RWPE1 (cell line): ENCODE measurements at regions not wholly inside any gene's neighbourhood (a gene's known extent, or its start where the extent isn't known, plus 50 kb on each side); places are given as distances from the start of the nearest gene placed in this dataset.

Source experiments
- CTCF ChIA-PET: fragments of 350-600 bp; sonication (Branson Sonifier 250); formaldehyde crosslinking; extraction: SDS; loops from one replicate; lab custom pipeline; 2021; lab: Yijun Ruan, JAX
- POLR2A ChIA-PET: fragments of 400-600 bp; formaldehyde crosslinking; extraction: SDS; loops from one replicate; lab custom pipeline; 2020; ENCODE audit warnings: antibody characterized with exemption; ENCODE audit not compliant: low non-redundant PET; lab: Yijun Ruan, JAX
- DNase-seq: peaks from one replicate; pipeline ENCODE4 v3.0.0; 2012; ENCODE audit warnings: low spot score
- H3K27ac ChIP-seq: fragments of 450-650 bp; 2 replicates; pipeline ENCODE4 v1.5.1; 2017
- CTCF ChIP-seq: fragments of 450-650 bp; conservative IDR thresholded peaks from 2 replicates; pipeline ENCODE4 v1.5.1; 2017; ENCODE audit warnings: low read depth, mild to moderate bottlenecking

- no peak overlapping the region for H3K27ac ChIP-seq
- TF ChIP-seq CTCF = no peak
- ChIA-PET CTCF (no interaction called here), POLR2A (no interaction called here)
- no peak for DNase-seq
These were observed 169.1 kb downstream of the GUCY2F start for GRCh38 chrX:109312757-109313156.

- no peak overlapping the region for H3K27ac ChIP-seq
- CTCF ChIA-PET = no interaction called here
- TF ChIP-seq CTCF = no peak
- POLR2A ChIA-PET = no interaction called here
- no peak for DNase-seq
These were observed 171.9 kb downstream of the GUCY2F start for GRCh38 chrX:109310031-109310430.

GRCh38 chrX:109301177-109301576 lies 180.7 kb downstream of the GUCY2F start:
- TF ChIP-seq CTCF = no peak
- POLR2A ChIA-PET = no interaction called here
- CTCF ChIA-PET = interaction anchor here (0.6 kb wide), 1 partner anchor 30 kb away, joined by 3 read pairs; no protein-coding TSS in a partner anchor
- DNase-seq = no peak
- H3K27ac ChIP-seq = no peak overlapping the region

GRCh38 chrX:109300415-109300814 lies 181.5 kb downstream of the GUCY2F start:
- ChIA-PET POLR2A (no interaction called here), CTCF (interaction anchor here (0.8 kb wide), 1 partner anchor 52 kb away, joined by 3 read pairs; no protein-coding TSS in a partner anchor)
- H3K27ac ChIP-seq = no peak overlapping the region
- DNase-seq = no peak
- TF ChIP-seq CTCF = no peak

- ChIA-PET CTCF (no interaction called here), POLR2A (no interaction called here)
- no peak overlapping the region for H3K27ac ChIP-seq
- no peak for TF ChIP-seq CTCF
- no peak for DNase-seq
These were observed 182.8 kb downstream of the GUCY2F start for GRCh38 chrX:109299091-109299490.

- TF ChIP-seq CTCF = no peak
- no peak for DNase-seq
- no peak overlapping the region for H3K27ac ChIP-seq
- ChIA-PET POLR2A (no interaction called here), CTCF (no interaction called here)
These were observed 187.6 kb downstream of the GUCY2F start for GRCh38 chrX:109294097-109294814.
